ENCODE measurements at regions not wholly inside any gene's neighbourhood (a gene's known extent, or its start where the extent isn't known, plus 50 kb on each side); places are given as distances from the start of the nearest gene placed in this dataset.

DNA sequence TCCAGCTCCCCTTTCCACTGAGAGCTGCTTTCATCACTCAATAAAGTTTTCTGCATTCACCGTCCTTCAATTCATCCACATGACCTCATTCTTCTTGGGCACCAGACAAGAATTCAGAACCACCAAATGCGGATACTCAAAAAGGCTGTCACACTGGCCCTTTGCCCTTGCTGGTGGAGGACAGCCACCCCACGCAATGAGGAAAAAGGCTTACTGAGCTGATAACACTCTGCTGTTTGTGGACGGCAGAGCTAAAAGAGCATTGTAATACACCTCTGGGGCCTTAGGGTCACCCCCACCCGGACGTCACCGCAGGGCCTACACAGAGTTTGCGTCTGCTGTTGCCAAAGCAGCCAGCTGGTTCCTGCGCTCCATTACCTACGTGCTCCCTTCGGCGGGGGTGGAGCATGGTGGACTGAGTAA, 51.2 kb upstream of the ZNF608 start:
- no peak for TF ChIP-seq GATA2 (IDR thresholded peaks at IDR 0.05; ENCODE audit: low read depth, low read length)
- TF ChIP-seq GATA3 (IDR thresholded peaks at IDR 0.05; ENCODE audit: low read depth, low read length), result no peak

Data from SH-SY5Y (cell line).